Hepatocyte (in vitro differentiated cells): ENCODE measurements at regions not wholly inside any gene's neighbourhood (a gene's known extent, or its start where the extent isn't known, plus 50 kb on each side); places are given as distances from the start of the nearest gene placed in this dataset.

Experiments
- DNase-seq: peaks from one replicate; pipeline ENCODE4 v3.0.0-alpha.2; 2016; ENCODE audit warnings: low spot score
- H2AFZ ChIP-seq: fragments of 200-600 bp; sonication (generic); 2 replicates; pipeline ENCODE4 v1.6.0; 2016; ENCODE audit warnings: antibody characterized with exemption, mild to moderate bottlenecking
- H3K27ac ChIP-seq: fragments of 200-600 bp; sonication (generic); 2 replicates; pipeline ENCODE4 v1.5.1; 2016; ENCODE audit warnings: mild to moderate bottlenecking
- H3K27me3 ChIP-seq: fragments of 200-600 bp; sonication (generic); 2 replicates; pipeline ENCODE4 v1.6.1; 2016
- H3K36me3 ChIP-seq: fragments of 200-600 bp; sonication (generic); replicated peaks from 2 replicates; pipeline ENCODE4 v1.5.1; 2016; ENCODE audit warnings: low read depth; ENCODE audit not compliant: insufficient read depth
- H3K4me1 ChIP-seq: fragments of 200-600 bp; sonication (generic); 2 replicates; pipeline ENCODE4 v1.5.1; 2016; ENCODE audit warnings: mild to moderate bottlenecking, moderate library complexity; ENCODE audit not compliant: insufficient read depth
- H3K4me2 ChIP-seq: fragments of 200-600 bp; sonication (generic); 2 replicates; pipeline ENCODE4 v1.6.0; 2016
- H3K4me3 ChIP-seq: fragments of 200-600 bp; sonication (generic); 2 replicates; pipeline ENCODE4 v1.5.1; 2016; ENCODE audit warnings: mild to moderate bottlenecking
- H3K79me2 ChIP-seq: fragments of 200-600 bp; sonication (generic); 2 replicates; pipeline ENCODE4 v1.6.0; 2017; ENCODE audit warnings: mild to moderate bottlenecking
- H3K9me2 ChIP-seq: fragments of 200-600 bp; sonication (generic); replicated peaks from 2 replicates; pipeline ENCODE4 v1.6.0; 2017; ENCODE audit warnings: mild to moderate bottlenecking; ENCODE audit not compliant: insufficient read depth
- H3K9me3 ChIP-seq: fragments of 200-600 bp; sonication (generic); 2 replicates; pipeline ENCODE4 v1.5.1; 2016; ENCODE audit warnings: low read depth, mild to moderate bottlenecking
- H4K20me1 ChIP-seq: fragments of 200-600 bp; sonication (generic); 2 replicates; pipeline ENCODE4 v1.6.0; 2016; ENCODE audit warnings: mild to moderate bottlenecking; ENCODE audit not compliant: insufficient read depth, poor library complexity, severe bottlenecking
- EZH2 ChIP-seq: fragments of 200-600 bp; sonication (generic); IDR thresholded peaks from 2 replicates; pipeline ENCODE4 v1.6.1; 2016; ENCODE audit warnings: antibody characterized with exemption, mild to moderate bottlenecking, borderline replicate concordance
- EZH2phosphoT487 ChIP-seq: fragments of 200-600 bp; sonication (generic); IDR thresholded peaks from one replicate; pipeline ENCODE4 v1.6.1; 2018; ENCODE audit warnings: antibody characterized with exemption, mild to moderate bottlenecking, low read depth, moderate library complexity; ENCODE audit not compliant: unreplicated experiment, severe bottlenecking
- WGBS: methylation state at CpG from one replicate; pipeline ENCODE4 v1.1.6; 2016; ENCODE audit warnings: low lambda C conversion rate; ENCODE audit errors: missing lambda C conversion rate; 5-methylcytosine and 5-hydroxymethylcytosine counted together
- TF ChIP-seq, protein P1 (sequence below): fragments of 200-600 bp; sonication (generic); IDR thresholded peaks from 2 replicates; pipeline ENCODE4 v1.5.1; 2016; ENCODE audit warnings: antibody characterized with exemption, mild to moderate bottlenecking; ENCODE audit not compliant: poor library complexity

DNA sequence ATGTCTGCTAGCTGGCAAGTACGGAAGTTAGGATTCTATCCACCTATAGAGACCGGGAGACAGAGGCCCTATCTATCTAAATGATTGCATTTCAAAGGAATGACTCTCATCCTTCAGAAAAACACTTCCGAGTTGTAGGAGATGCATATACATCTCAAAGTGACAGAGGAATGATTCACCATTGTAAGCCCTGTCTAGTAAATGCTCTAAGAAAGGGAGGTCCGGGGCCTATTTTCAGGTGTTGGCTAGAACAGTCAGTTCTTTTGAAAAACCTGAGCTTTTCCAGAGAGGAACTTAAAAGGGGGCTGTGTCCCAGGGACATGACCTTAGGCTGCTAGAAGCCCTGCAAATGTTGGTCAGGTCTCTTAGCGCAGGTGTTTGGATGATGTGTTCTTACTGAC lies 262.9 kb upstream of the IL1RAPL1 start:
- Histone ChIP-seq H3K4me3 (no peak overlapping the region), H3K4me1 (no peaks in the 10 kb centered on the region)

DNA sequence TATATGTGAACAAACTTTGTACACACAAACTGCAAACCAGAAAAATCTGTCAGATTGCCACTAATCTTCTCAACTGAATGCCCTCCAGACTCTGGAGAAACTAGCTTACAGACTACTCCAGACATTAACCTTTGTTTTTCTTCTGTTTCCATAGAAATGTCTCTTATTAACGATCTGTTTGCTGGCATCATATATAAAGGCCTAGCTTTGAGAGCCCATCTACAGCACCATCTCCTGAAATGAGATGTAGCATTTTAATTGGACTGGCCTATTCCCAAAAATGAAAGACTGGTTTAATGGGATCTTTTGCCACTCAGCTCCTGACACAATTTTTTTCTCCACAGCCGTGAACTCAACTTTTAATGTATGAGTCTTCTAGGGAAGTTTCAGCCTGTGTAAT lies 266.0 kb upstream of the IL1RAPL1 start:
- Histone ChIP-seq H3K79me2 (no peaks in the 10 kb centered on the region), H3K4me1 (no peaks in the 10 kb centered on the region), H3K27me3 (no peaks in the 10 kb centered on the region), H3K9me2 (no peaks in the 10 kb centered on the region), H3K4me2 (no peak overlapping the region), H4K20me1 (no peaks in the 10 kb centered on the region), H3K4me3 (no peak overlapping the region), H3K27ac (no peak overlapping the region), H3K36me3 (no peaks in the 10 kb centered on the region), H3K9me3 (no peaks in the 10 kb centered on the region), H2AFZ (no peak overlapping the region)
- no peak for DNase-seq
- TF ChIP-seq EZH2 (no peak), EZH2phosphoT487 (no peak)
- TF ChIP-seq, protein P1, sequence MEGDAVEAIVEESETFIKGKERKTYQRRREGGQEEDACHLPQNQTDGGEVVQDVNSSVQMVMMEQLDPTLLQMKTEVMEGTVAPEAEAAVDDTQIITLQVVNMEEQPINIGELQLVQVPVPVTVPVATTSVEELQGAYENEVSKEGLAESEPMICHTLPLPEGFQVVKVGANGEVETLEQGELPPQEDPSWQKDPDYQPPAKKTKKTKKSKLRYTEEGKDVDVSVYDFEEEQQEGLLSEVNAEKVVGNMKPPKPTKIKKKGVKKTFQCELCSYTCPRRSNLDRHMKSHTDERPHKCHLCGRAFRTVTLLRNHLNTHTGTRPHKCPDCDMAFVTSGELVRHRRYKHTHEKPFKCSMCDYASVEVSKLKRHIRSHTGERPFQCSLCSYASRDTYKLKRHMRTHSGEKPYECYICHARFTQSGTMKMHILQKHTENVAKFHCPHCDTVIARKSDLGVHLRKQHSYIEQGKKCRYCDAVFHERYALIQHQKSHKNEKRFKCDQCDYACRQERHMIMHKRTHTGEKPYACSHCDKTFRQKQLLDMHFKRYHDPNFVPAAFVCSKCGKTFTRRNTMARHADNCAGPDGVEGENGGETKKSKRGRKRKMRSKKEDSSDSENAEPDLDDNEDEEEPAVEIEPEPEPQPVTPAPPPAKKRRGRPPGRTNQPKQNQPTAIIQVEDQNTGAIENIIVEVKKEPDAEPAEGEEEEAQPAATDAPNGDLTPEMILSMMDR: no peak
- 84% methylated on average over 2 of the region's 2 CpGs for WGBS

More for the DNA sequence above, 262.9 kb upstream of the IL1RAPL1 start:
- 52% methylated on average over 5 of the region's 5 CpGs for WGBS
- H3K79me2 ChIP-seq: no peaks in the 10 kb centered on the region
- no peaks in the 10 kb centered on the region for H3K36me3 ChIP-seq
- no peaks in the 10 kb centered on the region for H3K9me2 ChIP-seq
- H3K27ac ChIP-seq: no peak overlapping the region
- H2AFZ ChIP-seq: no peak overlapping the region
- TF ChIP-seq EZH2phosphoT487 (no peak), EZH2 (no peak)
- TF ChIP-seq, protein P1: no peak
- H3K9me3 ChIP-seq: no peaks in the 10 kb centered on the region
- no peak overlapping the region for H3K4me2 ChIP-seq
- H3K27me3 ChIP-seq: no peaks in the 10 kb centered on the region
- no peaks in the 10 kb centered on the region for H4K20me1 ChIP-seq
- no peak for DNase-seq

DNA sequence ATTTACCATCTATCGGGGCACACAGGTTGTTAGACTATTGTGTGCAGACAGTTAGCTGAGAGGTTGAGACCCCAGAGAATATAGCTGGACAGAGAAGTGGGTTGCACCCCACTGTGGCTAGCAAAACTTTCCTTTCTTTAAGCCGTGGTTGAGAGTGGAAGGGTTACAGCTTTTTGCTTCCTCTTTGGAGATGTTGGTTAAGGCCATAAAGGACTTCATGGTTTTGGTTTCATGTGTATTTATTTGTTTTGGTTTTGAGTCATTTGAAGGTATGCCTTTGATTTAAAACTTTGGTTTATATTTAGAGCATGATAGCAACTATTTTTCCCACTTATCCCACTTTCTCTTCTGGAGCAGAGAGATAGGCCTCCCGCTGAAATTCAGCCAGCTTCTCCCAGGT lies 274.3 kb upstream of the IL1RAPL1 start:
- Histone ChIP-seq H3K27ac (no peak overlapping the region), H3K36me3 (no peaks in the 10 kb centered on the region), H4K20me1 (no peaks in the 10 kb centered on the region), H3K27me3 (no peaks in the 10 kb centered on the region), H3K79me2 (no peaks in the 10 kb centered on the region), H3K9me2 (no peaks in the 10 kb centered on the region), H3K9me3 (no peaks in the 10 kb centered on the region), H3K4me3 (no peak overlapping the region), H3K4me2 (no peak overlapping the region), H3K4me1 (no peaks in the 10 kb centered on the region), H2AFZ (no peak overlapping the region)
- 72% methylated on average over 3 of the region's 3 CpGs for WGBS
- TF ChIP-seq, protein P1: no peak
- TF ChIP-seq EZH2phosphoT487 (no peak), EZH2 (no peak)
- DNase-seq: no peak

DNA sequence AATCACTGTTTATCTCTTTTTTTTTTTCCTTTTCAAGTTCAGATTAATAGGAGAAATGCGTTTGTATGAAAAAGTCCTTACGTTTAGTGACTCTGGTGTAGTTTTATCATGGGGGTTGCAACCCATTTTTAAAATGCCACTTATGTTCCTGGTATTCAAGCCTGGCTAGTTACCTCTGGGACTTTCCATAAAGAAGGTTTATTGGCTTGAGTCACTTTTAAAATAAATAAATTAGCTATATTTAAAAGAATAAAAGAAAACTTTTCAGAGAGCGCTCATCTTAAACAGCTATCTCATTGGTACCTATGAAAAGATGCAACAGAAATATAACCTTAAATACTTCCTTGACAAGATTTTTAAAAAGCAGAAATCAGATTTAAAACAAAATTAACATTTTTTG lies 275.0 kb upstream of the IL1RAPL1 start:
- H4K20me1 ChIP-seq: no peaks in the 10 kb centered on the region
- WGBS: 75% methylated on average over 3 of the region's 3 CpGs
- no peak overlapping the region for H3K4me2 ChIP-seq
- TF ChIP-seq, protein P1: no peak
- no peak for TF ChIP-seq EZH2phosphoT487
- no peak for TF ChIP-seq EZH2
- H3K79me2 ChIP-seq: no peaks in the 10 kb centered on the region
- no peak overlapping the region for H2AFZ ChIP-seq
- no peaks in the 10 kb centered on the region for H3K4me1 ChIP-seq
- no peaks in the 10 kb centered on the region for H3K9me3 ChIP-seq
- H3K36me3 ChIP-seq: no peaks in the 10 kb centered on the region
- H3K27ac ChIP-seq: no peak overlapping the region
- no peaks in the 10 kb centered on the region for H3K27me3 ChIP-seq
- no peaks in the 10 kb centered on the region for H3K9me2 ChIP-seq
- no peak overlapping the region for H3K4me3 ChIP-seq
- DNase-seq: no peak
